ENCODE measurements at regions not wholly inside any gene's neighbourhood (a gene's known extent, or its start where the extent isn't known, plus 50 kb on each side); places are given as distances from the start of the nearest gene placed in this dataset.

DNA sequence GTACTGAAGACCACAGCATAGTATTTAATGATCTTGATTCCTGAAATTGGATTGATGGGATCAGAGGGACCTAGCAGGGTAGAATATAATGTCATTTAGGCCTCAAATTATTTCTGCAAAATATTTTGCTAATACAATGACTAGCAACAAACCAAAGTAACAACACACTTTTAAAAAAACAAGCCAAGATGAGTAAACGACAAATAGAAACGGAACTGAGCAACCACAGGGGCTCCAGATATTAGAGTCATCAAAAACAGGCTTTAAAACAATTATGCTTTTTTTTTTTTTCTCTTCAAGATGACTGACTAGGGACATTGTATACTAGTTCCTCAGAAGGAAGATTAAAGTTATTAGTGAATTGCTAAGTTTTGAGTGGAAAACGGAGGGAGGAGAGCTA lies 447.1 kb upstream of the MMADHC start:
- H3K27me3 Mint-ChIP-seq (ENCODE audit: unreplicated experiment), result no peaks in the 10 kb centered on the region
- H3K4me1 Mint-ChIP-seq (ENCODE audit: low read depth, unreplicated experiment), result no peaks in the 10 kb centered on the region
- CTCF ChIA-PET, result no interaction called here
- DNase-seq, result no peak
- no peak overlapping the region for H3K27ac Mint-ChIP-seq (ENCODE audit: unreplicated experiment)
- TF ChIP-seq, protein P1, sequence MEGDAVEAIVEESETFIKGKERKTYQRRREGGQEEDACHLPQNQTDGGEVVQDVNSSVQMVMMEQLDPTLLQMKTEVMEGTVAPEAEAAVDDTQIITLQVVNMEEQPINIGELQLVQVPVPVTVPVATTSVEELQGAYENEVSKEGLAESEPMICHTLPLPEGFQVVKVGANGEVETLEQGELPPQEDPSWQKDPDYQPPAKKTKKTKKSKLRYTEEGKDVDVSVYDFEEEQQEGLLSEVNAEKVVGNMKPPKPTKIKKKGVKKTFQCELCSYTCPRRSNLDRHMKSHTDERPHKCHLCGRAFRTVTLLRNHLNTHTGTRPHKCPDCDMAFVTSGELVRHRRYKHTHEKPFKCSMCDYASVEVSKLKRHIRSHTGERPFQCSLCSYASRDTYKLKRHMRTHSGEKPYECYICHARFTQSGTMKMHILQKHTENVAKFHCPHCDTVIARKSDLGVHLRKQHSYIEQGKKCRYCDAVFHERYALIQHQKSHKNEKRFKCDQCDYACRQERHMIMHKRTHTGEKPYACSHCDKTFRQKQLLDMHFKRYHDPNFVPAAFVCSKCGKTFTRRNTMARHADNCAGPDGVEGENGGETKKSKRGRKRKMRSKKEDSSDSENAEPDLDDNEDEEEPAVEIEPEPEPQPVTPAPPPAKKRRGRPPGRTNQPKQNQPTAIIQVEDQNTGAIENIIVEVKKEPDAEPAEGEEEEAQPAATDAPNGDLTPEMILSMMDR (IDR thresholded peaks at IDR 0.05; ENCODE audit: unreplicated experiment), result no peak
- no peaks in the 10 kb centered on the region for H3K9me3 Mint-ChIP-seq (ENCODE audit: low read depth, unreplicated experiment)
- BruUV-seq (replicated peaks), result no TSS peak
- intact Hi-C loops (cut with micrococcal nuclease; ENCODE audit: unreplicated experiment), result no loop called here
- no peak overlapping the region for H3K4me3 Mint-ChIP-seq (ENCODE audit: low read depth, unreplicated experiment)
- no peaks in the 10 kb centered on the region for H3K36me3 Mint-ChIP-seq (ENCODE audit: insufficient read depth, unreplicated experiment)

DNA sequence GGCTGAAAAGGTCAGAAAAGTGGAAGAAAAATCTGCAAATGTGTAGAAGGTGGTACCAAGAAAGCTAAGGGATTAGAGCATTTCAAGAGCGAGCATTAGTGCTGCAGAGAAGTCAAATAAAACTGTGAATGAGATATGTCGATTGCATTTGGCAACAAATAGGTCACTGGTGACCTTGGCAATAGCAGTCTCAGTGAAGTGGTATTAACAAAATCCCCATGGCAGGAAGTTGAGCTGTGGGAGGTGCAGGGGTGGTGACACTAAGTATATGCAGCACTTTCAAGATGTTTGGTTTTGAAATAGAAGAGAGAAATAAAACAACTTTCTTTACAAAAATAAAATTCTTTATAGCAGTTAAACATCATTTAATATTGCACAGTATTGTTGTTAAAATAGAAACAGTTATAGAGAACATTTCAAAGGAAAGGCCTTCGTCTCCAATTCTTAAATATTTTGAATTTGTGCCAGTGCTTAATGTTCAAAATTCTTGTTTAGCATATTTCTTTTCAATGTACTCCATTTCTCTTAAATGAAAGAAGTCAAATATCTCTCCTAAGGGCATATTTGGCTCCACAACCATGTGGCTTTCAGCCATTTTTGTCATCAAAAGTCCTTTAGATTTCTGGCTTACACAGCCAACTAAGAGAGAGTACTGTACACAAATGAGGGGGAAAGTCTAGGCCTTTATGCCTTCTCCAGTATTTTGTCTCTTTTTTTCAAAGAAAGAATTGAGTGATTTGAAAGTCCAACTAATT lies 443.0 kb upstream of the MMADHC start:
- no peaks in the 10 kb centered on the region for H3K27me3 Mint-ChIP-seq (ENCODE audit: unreplicated experiment)
- intact Hi-C loops (cut with micrococcal nuclease; ENCODE audit: unreplicated experiment), result no loop called here
- no peaks in the 10 kb centered on the region for H3K9me3 Mint-ChIP-seq (ENCODE audit: low read depth, unreplicated experiment)
- CTCF ChIA-PET, result no interaction called here
- H3K4me3 Mint-ChIP-seq (ENCODE audit: low read depth, unreplicated experiment), result no peak overlapping the region
- no peak for DNase-seq
- no peaks in the 10 kb centered on the region for H3K4me1 Mint-ChIP-seq (ENCODE audit: low read depth, unreplicated experiment)
- TF ChIP-seq, protein P1 (IDR thresholded peaks at IDR 0.05; ENCODE audit: unreplicated experiment), result no peak
- H3K27ac Mint-ChIP-seq (ENCODE audit: unreplicated experiment), result no peak overlapping the region
- H3K36me3 Mint-ChIP-seq (ENCODE audit: insufficient read depth, unreplicated experiment), result no peaks in the 10 kb centered on the region
- BruUV-seq (replicated peaks), result no TSS peak

DNA sequence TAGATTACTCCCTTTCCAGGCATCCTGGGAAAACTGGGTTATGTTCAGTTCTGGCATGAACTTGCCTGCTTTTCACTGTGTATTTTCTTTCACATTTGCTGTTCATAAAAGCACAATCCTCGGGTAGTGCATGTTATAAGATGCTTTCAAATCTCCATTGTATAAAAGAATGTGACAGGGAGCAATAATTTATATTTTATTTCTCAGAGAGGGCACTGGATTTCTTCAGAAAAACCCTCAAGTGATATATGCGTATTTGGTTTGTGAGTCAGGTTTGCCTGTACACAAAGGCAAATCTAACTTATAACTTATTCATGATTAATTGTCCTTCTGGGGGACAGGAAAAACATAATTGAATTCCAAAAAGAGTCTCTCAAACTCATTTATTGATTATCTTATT lies 440.7 kb upstream of the MMADHC start:
- TF ChIP-seq, protein P1 (IDR thresholded peaks at IDR 0.05; ENCODE audit: unreplicated experiment), result no peak
- BruUV-seq (replicated peaks), result no TSS peak
- Mint-ChIP-seq H3K4me3 (ENCODE audit: low read depth, unreplicated experiment) (no peak overlapping the region), H3K36me3 (ENCODE audit: insufficient read depth, unreplicated experiment) (no peaks in the 10 kb centered on the region), H3K27me3 (ENCODE audit: unreplicated experiment) (no peaks in the 10 kb centered on the region), H3K4me1 (ENCODE audit: low read depth, unreplicated experiment) (no peaks in the 10 kb centered on the region), H3K9me3 (ENCODE audit: low read depth, unreplicated experiment) (no peaks in the 10 kb centered on the region), H3K27ac (ENCODE audit: unreplicated experiment) (no peak overlapping the region)
- no peak for DNase-seq
- CTCF ChIA-PET, result no interaction called here
- intact Hi-C loops (cut with micrococcal nuclease; ENCODE audit: unreplicated experiment), result no loop called here

DNA sequence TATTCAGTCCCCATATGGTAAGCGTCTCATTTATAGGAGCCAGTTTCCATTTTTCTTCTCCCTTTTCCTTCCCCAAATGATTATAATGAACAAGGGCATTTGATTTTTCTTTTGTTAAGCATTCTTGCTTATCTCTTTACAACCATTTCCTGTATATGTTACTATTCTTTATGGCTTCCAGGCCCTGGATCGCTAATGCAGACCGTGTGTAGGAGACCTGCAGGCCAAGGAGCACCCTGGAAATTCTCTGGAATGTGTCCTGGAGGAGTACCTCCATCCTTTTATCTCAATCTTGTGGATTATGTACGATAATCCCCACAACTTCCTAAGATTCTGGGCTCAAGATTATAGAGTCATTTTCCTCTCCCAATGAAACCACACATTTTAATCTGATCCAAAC lies 439.6 kb upstream of the MMADHC start:
- intact Hi-C loops (cut with micrococcal nuclease; ENCODE audit: unreplicated experiment), result no loop called here
- Mint-ChIP-seq H3K27ac (ENCODE audit: unreplicated experiment) (no peak overlapping the region), H3K27me3 (ENCODE audit: unreplicated experiment) (no peaks in the 10 kb centered on the region), H3K36me3 (ENCODE audit: insufficient read depth, unreplicated experiment) (no peaks in the 10 kb centered on the region), H3K4me3 (ENCODE audit: low read depth, unreplicated experiment) (no peak overlapping the region), H3K4me1 (ENCODE audit: low read depth, unreplicated experiment) (no peaks in the 10 kb centered on the region), H3K9me3 (ENCODE audit: low read depth, unreplicated experiment) (no peaks in the 10 kb centered on the region)
- BruUV-seq (replicated peaks), result no TSS peak
- CTCF ChIA-PET, result no interaction called here
- DNase-seq, result no peak
- TF ChIP-seq, protein P1 (IDR thresholded peaks at IDR 0.05; ENCODE audit: unreplicated experiment), result no peak

All from Calu3 (cell line).